Glutamatergic neuron (in vitro differentiated cells): ENCODE measurements at regions not wholly inside any gene's neighbourhood (a gene's known extent, or its start where the extent isn't known, plus 50 kb on each side); places are given as distances from the start of the nearest gene placed in this dataset.

Experiments
- DNase-seq: peaks from one replicate; pipeline ENCODE4 v3.0.0; 2022
- H3K27ac Mint-ChIP-seq: one replicate; pipeline ENCODE4 v1.8.0; 2020; ENCODE audit warnings: mild to moderate bottlenecking, mixed read lengths, inconsistent platforms; ENCODE audit not compliant: unreplicated experiment
- H3K27me3 Mint-ChIP-seq: one replicate; pipeline ENCODE4 v1.8.0; 2020; ENCODE audit warnings: mild to moderate bottlenecking, moderate library complexity, mixed read lengths, inconsistent platforms; ENCODE audit not compliant: unreplicated experiment
- H3K36me3 Mint-ChIP-seq: one replicate; pipeline ENCODE4 v1.8.0; 2020; ENCODE audit warnings: mild to moderate bottlenecking, mixed read lengths, inconsistent platforms; ENCODE audit not compliant: unreplicated experiment
- H3K4me1 Mint-ChIP-seq: one replicate; pipeline ENCODE4 v1.8.0; 2020; ENCODE audit warnings: mild to moderate bottlenecking, low read depth, mixed read lengths, inconsistent platforms; ENCODE audit not compliant: unreplicated experiment
- H3K4me3 Mint-ChIP-seq: one replicate; pipeline ENCODE4 v1.8.0; 2020; ENCODE audit warnings: mild to moderate bottlenecking, mixed read lengths, inconsistent platforms; ENCODE audit not compliant: unreplicated experiment
- H3K9me3 Mint-ChIP-seq: one replicate; pipeline ENCODE4 v1.8.0; 2020; ENCODE audit warnings: mild to moderate bottlenecking, moderate library complexity, mixed read lengths, inconsistent platforms; ENCODE audit not compliant: unreplicated experiment
- CTCF ChIP-seq: fragments of 200-600 bp; sonication (generic); IDR thresholded peaks from one replicate; pipeline ENCODE4 v1.5.0; 2021; ENCODE audit not compliant: partially characterized antibody, unreplicated experiment

GRCh38 chr5:143499480-143500114, 96.1 kb upstream of the NR3C1 start:
- H3K27ac Mint-ChIP-seq = no peak overlapping the region
- no peak overlapping the region for H3K4me3 Mint-ChIP-seq
- H3K27me3 Mint-ChIP-seq = no peaks in the 10 kb centered on the region
- no peaks in the 10 kb centered on the region for H3K4me1 Mint-ChIP-seq
- peaks cover 2% of the 10 kb centered on the region for H3K9me3 Mint-ChIP-seq
- TF ChIP-seq CTCF = no peak
- no peak for DNase-seq
- no peaks in the 10 kb centered on the region for H3K36me3 Mint-ChIP-seq

GRCh38 chr5:143498821-143499220, 95.3 kb upstream of the NR3C1 start:
- no peak for DNase-seq
- Mint-ChIP-seq H3K9me3 (no peaks in the 10 kb centered on the region), H3K27ac (no peak overlapping the region), H3K36me3 (no peaks in the 10 kb centered on the region), H3K4me1 (no peaks in the 10 kb centered on the region), H3K4me3 (no peak overlapping the region), H3K27me3 (no peaks in the 10 kb centered on the region)
- TF ChIP-seq CTCF = no peak

GRCh38 chr5:143497749-143498148, 94.3 kb upstream of the NR3C1 start:
- Mint-ChIP-seq H3K4me1 (no peaks in the 10 kb centered on the region), H3K9me3 (no peaks in the 10 kb centered on the region), H3K4me3 (no peak overlapping the region), H3K36me3 (no peaks in the 10 kb centered on the region), H3K27me3 (no peaks in the 10 kb centered on the region), H3K27ac (no peak overlapping the region)
- DNase-seq = no peak
- TF ChIP-seq CTCF = no peak

GRCh38 chr5:143496943-143497342, 93.5 kb upstream of the NR3C1 start:
- Mint-ChIP-seq H3K27me3 (no peaks in the 10 kb centered on the region), H3K36me3 (no peaks in the 10 kb centered on the region), H3K27ac (no peak overlapping the region), H3K4me1 (no peaks in the 10 kb centered on the region), H3K4me3 (no peak overlapping the region), H3K9me3 (no peaks in the 10 kb centered on the region)
- no peak for DNase-seq
- TF ChIP-seq CTCF = no peak

- no peak for TF ChIP-seq CTCF
- H3K36me3 Mint-ChIP-seq = no peaks in the 10 kb centered on the region
- no peaks in the 10 kb centered on the region for H3K9me3 Mint-ChIP-seq
- H3K4me3 Mint-ChIP-seq = no peak overlapping the region
- DNase-seq = no peak
- no peaks in the 10 kb centered on the region for H3K4me1 Mint-ChIP-seq
- no peaks in the 10 kb centered on the region for H3K27me3 Mint-ChIP-seq
- H3K27ac Mint-ChIP-seq = no peak overlapping the region
Measured at GRCh38 chr5:143495821-143496275, 92.4 kb upstream of the NR3C1 start.
